ENCODE measurements at regions not wholly inside any gene's neighbourhood (a gene's known extent, or its start where the extent isn't known, plus 50 kb on each side); places are given as distances from the start of the nearest gene placed in this dataset.

DNA sequence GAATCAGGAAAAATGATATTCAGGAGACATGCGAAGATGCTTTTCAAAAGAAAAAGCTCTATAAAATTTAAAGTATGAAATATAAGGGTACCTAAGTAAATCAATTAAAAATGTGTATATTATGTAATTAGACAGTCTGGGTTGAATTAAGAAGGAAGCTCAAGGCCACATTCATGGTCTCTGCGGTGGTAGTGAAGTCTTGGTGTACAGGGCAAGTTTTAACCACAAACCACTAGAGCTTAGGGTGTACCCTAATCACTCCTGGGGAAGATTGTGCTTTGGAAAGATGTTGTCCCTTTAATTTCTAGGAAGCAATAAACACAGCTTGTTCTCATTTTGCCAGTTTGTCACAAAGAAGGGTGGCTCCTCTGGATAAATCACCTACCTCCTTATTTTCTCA is 287.2 kb upstream of the ZNF608 start:
- no peak for DNase-seq
- TF ChIP-seq POLR2A (IDR thresholded peaks at IDR 0.05): no peak
- TF ChIP-seq EP300 (IDR thresholded peaks at IDR 0.05): no peak
- TF ChIP-seq POLR2AphosphoS5 (IDR thresholded peaks at IDR 0.05): no peak
- TF ChIP-seq, protein P1, sequence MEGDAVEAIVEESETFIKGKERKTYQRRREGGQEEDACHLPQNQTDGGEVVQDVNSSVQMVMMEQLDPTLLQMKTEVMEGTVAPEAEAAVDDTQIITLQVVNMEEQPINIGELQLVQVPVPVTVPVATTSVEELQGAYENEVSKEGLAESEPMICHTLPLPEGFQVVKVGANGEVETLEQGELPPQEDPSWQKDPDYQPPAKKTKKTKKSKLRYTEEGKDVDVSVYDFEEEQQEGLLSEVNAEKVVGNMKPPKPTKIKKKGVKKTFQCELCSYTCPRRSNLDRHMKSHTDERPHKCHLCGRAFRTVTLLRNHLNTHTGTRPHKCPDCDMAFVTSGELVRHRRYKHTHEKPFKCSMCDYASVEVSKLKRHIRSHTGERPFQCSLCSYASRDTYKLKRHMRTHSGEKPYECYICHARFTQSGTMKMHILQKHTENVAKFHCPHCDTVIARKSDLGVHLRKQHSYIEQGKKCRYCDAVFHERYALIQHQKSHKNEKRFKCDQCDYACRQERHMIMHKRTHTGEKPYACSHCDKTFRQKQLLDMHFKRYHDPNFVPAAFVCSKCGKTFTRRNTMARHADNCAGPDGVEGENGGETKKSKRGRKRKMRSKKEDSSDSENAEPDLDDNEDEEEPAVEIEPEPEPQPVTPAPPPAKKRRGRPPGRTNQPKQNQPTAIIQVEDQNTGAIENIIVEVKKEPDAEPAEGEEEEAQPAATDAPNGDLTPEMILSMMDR (IDR thresholded peaks at IDR 0.05): no peak
- intact Hi-C loops (cut with DNase I): no loop called here
- H3K36me3 ChIP-seq: no peaks in the 10 kb centered on the region
- H3K27me3 ChIP-seq: no peaks in the 10 kb centered on the region
- no peaks in the 10 kb centered on the region for H3K4me1 ChIP-seq
- H3K27ac ChIP-seq: no peak overlapping the region
- no peaks in the 10 kb centered on the region for H3K9me3 ChIP-seq
- H3K4me3 ChIP-seq: no peak overlapping the region
- 80 to 88% methylated on average over 2 of the region's 2 CpGs for WGBS, 2 donors

DNA sequence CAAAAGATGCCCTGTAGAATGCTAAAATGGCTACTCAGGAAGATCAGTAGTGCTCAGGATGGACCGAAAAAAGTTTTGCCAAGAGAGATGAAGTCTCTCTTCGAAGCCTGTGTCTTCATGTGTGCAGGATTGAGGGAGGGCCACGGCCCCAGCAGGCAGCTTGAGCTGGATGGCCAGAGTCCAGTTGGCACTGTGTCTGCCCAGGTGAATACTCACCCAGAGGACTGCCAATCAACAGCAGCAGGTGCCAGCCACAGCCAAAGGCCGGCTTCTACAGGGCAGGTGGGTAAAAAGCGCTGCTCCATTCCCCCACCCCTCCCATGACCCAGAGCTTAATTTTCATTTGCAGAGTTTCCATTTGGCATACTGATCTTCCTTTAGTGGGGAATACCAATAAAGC is 287.9 kb upstream of the ZNF608 start:
- Histone ChIP-seq H3K27ac (no peak overlapping the region), H3K27me3 (no peaks in the 10 kb centered on the region), H3K4me3 (no peak overlapping the region), H3K36me3 (no peaks in the 10 kb centered on the region), H3K4me1 (no peaks in the 10 kb centered on the region), H3K9me3 (no peaks in the 10 kb centered on the region)
- no peak for DNase-seq
- 22 to 71% methylated on average over 5 of the region's 5 CpGs for WGBS, 2 donors
- intact Hi-C loops (cut with DNase I): no loop called here
- TF ChIP-seq, protein P1 (IDR thresholded peaks at IDR 0.05): no peak
- TF ChIP-seq POLR2A (IDR thresholded peaks at IDR 0.05) (no peak), POLR2AphosphoS5 (IDR thresholded peaks at IDR 0.05) (no peak), EP300 (IDR thresholded peaks at IDR 0.05) (no peak)

DNA sequence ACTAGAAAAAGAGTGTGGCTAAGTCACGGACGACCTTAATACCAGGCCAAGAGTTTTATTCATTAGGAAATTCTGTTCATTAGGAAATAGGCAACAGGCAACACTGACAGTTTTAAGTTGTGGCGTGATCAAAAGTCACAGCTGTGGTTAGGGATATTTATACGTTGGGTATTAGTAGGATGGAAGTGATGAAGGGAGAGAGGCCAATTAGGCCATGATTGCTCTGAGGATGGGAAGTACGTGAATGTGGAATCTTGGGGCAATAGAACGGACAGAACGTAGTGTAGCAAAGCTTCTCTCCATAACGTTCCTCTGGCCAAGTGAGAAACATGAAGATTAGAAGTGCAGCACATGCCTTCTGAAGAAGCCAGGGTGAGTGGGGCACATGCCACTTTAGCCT is 290.1 kb upstream of the ZNF608 start:
- Histone ChIP-seq H3K36me3 (no peaks in the 10 kb centered on the region), H3K27me3 (no peaks in the 10 kb centered on the region), H3K4me1 (no peaks in the 10 kb centered on the region), H3K27ac (no peak overlapping the region), H3K4me3 (no peak overlapping the region), H3K9me3 (no peaks in the 10 kb centered on the region)
- 89% methylated on average over 8 of the region's 8 CpGs for WGBS, 2 donors
- TF ChIP-seq EP300 (IDR thresholded peaks at IDR 0.05): no peak
- TF ChIP-seq, protein P1 (IDR thresholded peaks at IDR 0.05): no peak
- TF ChIP-seq POLR2A (IDR thresholded peaks at IDR 0.05): no peak
- no peak for TF ChIP-seq POLR2AphosphoS5 (IDR thresholded peaks at IDR 0.05)
- no peak for DNase-seq
- intact Hi-C loops (cut with DNase I): no loop called here

DNA sequence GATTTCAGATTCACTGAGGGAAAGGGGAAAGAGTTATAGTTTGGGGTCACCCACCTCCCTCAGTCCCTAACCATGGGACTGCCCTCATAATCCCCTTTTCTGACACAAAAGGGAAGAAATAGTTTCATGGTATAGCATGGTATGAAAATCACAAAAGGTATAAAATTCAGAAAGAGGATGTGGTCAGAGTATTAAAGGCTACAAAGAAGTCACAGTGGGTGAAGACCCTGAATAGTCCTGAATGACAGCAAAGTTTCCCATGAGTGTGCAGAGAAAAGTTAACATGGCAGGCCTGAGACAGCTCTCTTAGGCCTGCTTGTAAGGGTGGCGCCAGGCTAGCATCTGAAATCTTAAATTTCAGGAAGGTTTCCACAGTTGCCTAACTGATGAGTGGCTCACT is 290.6 kb upstream of the ZNF608 start:
- no peak for DNase-seq
- H3K27ac ChIP-seq: no peak overlapping the region
- WGBS, 2 donors: 90 to 96% methylated on average over 1 of the region's 1 CpG
- no peaks in the 10 kb centered on the region for H3K9me3 ChIP-seq
- intact Hi-C loops (cut with DNase I): no loop called here
- H3K4me1 ChIP-seq: peaks cover 0 to 3% (median 2%) of the 10 kb centered on the region in 4 donors
- H3K4me3 ChIP-seq: no peak overlapping the region
- no peaks in the 10 kb centered on the region for H3K36me3 ChIP-seq
- TF ChIP-seq POLR2A (IDR thresholded peaks at IDR 0.05): no peak
- TF ChIP-seq, protein P1 (IDR thresholded peaks at IDR 0.05): no peak
- no peak for TF ChIP-seq EP300 (IDR thresholded peaks at IDR 0.05)
- no peaks in the 10 kb centered on the region for H3K27me3 ChIP-seq

DNA sequence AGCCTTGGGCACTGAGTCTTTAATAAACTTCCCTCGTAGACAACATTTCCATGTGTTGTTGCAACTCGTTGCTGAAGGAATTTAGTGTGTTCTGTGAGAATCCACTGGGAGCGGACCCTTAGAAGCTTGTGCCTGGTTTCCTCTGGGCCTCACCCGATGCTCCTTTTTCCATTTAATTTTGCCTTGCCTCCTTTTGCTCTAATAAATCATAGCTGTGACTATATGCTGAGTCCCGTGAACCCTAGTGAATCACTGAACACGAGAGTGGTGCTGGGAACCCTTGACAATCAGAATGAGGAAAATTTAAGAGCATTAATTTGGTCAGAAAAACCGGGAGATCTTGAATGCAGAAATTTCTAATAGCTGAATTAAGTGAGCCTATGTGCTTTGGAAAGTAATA is 291.1 kb upstream of the ZNF608 start:
- WGBS, 2 donors: 94 to 95% methylated on average over 7 of the region's 7 CpGs
- H3K9me3 ChIP-seq: no peaks in the 10 kb centered on the region
- H3K27me3 ChIP-seq: no peaks in the 10 kb centered on the region
- no peak for DNase-seq
- TF ChIP-seq POLR2A (IDR thresholded peaks at IDR 0.05) (no peak), EP300 (IDR thresholded peaks at IDR 0.05) (no peak), POLR2AphosphoS5 (IDR thresholded peaks at IDR 0.05) (no peak)
- TF ChIP-seq, protein P1 (IDR thresholded peaks at IDR 0.05): no peak
- no peak overlapping the region for H3K4me3 ChIP-seq
- H3K4me1 ChIP-seq: peaks cover 0 to 8% (median 4%) of the 10 kb centered on the region in 4 donors
- no peak overlapping the region for H3K27ac ChIP-seq
- intact Hi-C loops (cut with DNase I): no loop called here
- H3K36me3 ChIP-seq: no peaks in the 10 kb centered on the region

Data from sigmoid colon (tissue), 6 donors.